BJ (cell line): ENCODE measurements at regions not wholly inside any gene's neighbourhood (a gene's known extent, or its start where the extent isn't known, plus 50 kb on each side); places are given as distances from the start of the nearest gene placed in this dataset.

ENCODE experiments used
- CTCF ChIA-PET: fragments of 350-600 bp; formaldehyde crosslinking; extraction: SDS; loops from one replicate; lab custom pipeline; 2021; ENCODE audit warnings: antibody characterized with exemption, inconsistent platforms; lab: Yijun Ruan, JAX
- POLR2A ChIA-PET: fragments of 300-600 bp; sonication (Branson Sonifier 250); formaldehyde crosslinking; extraction: SDS; loops from one replicate; lab custom pipeline; 2021; ENCODE audit warnings: antibody characterized with exemption; lab: Charles Lee
- DNase-seq: peaks from one replicate; pipeline ENCODE4 v3.0.0-alpha.2; 2011; ENCODE audit warnings: low read depth
- H3K27me3 ChIP-seq: 2 replicates; pipeline ENCODE4 v1.6.0; 2011; ENCODE audit warnings: low read length; ENCODE audit not compliant: control insufficient read depth, insufficient read depth
- H3K36me3 ChIP-seq: 2 replicates; pipeline ENCODE4 v1.5.1; 2011; ENCODE audit warnings: low read length; ENCODE audit not compliant: control insufficient read depth, insufficient read depth
- H3K4me3 ChIP-seq: 2 replicates; pipeline ENCODE4 v1.5.1; 2011; ENCODE audit warnings: low read depth, mild to moderate bottlenecking, control low read depth, low read length
- TF ChIP-seq, protein P1 (sequence below): IDR thresholded peaks from 2 replicates; pipeline ENCODE4 v1.5.1; 2011; ENCODE audit warnings: low read depth, mild to moderate bottlenecking, control low read depth, inconsistent platforms, low read length, moderate library complexity; ENCODE audit not compliant: insufficient read depth

DNA sequence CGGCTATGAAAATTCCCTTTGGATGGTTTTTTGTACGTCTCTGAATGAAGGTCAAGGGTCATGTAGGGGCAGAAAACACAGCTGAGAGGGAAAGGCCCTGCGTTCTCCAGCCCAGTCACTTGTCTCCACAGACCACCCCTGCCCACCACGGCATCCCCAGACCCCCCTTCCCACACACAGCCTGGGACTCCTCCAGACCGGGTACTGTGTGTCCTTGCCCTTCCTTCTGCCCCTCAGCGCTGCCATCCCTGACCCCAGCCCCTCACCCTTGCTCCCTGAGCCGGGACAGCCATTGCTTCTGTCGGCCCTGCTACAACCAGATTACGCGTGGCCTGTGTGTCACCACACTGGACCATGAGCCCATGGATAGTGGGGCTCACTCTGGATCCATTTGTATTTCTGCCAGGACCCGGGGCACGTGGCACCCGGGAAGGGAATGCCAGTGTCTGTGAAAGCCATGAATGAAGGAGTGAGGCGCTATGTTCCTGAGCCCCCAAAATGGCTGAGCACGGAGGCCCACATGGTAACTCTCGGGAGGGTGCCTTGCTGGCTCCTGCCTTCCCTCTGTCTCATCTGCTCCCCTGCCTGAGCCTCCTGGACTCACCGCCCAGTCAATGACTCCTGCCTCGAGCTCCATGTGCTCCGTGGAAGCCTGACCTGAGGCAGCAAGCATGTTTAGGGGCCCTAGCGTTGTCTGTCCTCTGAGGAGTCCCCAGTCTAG, 139.1 kb upstream of the FOXF1 start:
- TF ChIP-seq, protein P1, sequence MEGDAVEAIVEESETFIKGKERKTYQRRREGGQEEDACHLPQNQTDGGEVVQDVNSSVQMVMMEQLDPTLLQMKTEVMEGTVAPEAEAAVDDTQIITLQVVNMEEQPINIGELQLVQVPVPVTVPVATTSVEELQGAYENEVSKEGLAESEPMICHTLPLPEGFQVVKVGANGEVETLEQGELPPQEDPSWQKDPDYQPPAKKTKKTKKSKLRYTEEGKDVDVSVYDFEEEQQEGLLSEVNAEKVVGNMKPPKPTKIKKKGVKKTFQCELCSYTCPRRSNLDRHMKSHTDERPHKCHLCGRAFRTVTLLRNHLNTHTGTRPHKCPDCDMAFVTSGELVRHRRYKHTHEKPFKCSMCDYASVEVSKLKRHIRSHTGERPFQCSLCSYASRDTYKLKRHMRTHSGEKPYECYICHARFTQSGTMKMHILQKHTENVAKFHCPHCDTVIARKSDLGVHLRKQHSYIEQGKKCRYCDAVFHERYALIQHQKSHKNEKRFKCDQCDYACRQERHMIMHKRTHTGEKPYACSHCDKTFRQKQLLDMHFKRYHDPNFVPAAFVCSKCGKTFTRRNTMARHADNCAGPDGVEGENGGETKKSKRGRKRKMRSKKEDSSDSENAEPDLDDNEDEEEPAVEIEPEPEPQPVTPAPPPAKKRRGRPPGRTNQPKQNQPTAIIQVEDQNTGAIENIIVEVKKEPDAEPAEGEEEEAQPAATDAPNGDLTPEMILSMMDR: no peak
- POLR2A ChIA-PET: no interaction called here
- H3K27me3 ChIP-seq: no peaks in the 10 kb centered on the region
- H3K4me3 ChIP-seq: no peak overlapping the region
- no peaks in the 10 kb centered on the region for H3K36me3 ChIP-seq
- no peak for DNase-seq
- CTCF ChIA-PET: no interaction called here

DNA sequence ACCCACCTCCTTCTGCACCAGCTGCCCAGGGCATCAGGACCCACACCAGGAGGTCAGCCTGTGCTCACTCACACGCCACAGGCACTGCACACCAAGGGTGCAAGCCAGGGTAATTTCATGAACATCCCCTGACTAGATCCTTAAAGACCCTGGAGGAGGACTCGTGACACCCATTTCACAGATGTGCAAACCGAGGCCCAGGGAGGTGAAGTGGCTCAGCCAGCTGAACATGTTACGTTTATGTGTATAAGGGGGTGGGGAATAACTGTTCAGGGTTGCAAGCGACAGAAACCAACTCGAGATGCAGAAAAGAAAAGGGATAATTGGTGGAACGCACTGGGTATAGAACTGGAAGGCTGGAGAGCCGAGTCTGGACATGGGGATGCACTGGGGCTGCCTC, 138.1 kb upstream of the FOXF1 start:
- DNase-seq: no peak
- TF ChIP-seq, protein P1: no peak
- H3K27me3 ChIP-seq: no peaks in the 10 kb centered on the region
- POLR2A ChIA-PET: no interaction called here
- H3K4me3 ChIP-seq: no peak overlapping the region
- CTCF ChIA-PET: no interaction called here
- H3K36me3 ChIP-seq: no peaks in the 10 kb centered on the region

DNA sequence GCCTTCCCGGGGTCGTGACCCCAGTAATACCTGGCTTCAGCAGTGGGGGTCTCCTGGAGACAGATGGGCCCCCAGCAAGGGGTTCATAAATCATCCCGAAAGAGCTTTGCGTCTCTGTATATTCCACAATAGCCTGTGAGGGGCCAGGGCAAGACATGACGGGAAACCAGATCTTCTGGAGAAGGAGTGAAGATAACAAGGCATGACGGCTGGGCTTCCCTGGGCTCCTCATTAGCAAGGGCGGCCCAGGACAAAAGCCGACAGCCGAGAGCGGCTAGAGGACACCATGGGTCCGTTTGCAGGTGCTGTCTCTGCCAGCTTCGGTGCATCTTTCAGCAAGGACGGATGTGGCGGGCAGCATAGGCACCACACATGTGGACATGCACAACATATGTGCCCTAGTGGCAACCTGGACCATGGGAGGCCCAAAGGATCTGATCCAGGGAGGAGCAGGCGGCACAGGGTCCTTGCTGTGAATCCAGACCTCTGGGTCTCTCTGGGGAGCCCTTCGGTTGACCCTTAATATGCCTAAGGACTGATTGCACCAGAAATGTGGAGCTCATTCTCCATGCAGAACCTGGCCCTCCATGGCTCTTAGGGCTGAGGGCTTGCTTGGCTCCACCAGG, 136.9 kb upstream of the FOXF1 start:
- H3K4me3 ChIP-seq: no peak overlapping the region
- H3K27me3 ChIP-seq: no peaks in the 10 kb centered on the region
- no peak for DNase-seq
- POLR2A ChIA-PET: no interaction called here
- H3K36me3 ChIP-seq: no peaks in the 10 kb centered on the region
- CTCF ChIA-PET: interaction anchor here (1.6 kb wide), 1 partner anchor 9 kb away, joined by 3 read pairs; no protein-coding TSS in a partner anchor
- TF ChIP-seq, protein P1: no peak

DNA sequence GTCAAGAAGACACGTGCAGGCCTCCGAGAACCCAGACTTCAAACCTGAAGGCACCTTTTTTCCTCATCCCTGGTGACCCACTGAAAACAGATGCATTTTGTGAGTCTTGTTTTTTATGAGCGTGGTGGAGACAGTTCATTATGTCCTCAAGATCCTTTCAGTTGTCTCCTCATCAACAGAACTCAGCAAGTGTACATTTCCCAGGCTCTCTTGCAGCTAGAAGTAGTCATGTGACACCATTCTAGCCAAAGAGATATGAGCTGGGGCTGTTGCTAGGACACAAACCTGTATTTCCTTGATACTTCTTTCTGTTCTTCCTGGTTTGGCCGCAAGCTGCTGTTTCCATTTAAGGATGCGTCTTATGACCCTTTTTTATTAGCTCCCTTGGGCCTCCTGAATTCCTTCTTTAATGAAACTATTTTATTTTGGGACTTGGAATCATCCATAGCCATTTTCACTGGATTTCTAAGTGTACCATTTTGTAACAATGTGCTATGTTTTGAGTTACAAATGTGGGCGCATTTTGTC, 135.7 kb upstream of the FOXF1 start:
- H3K27me3 ChIP-seq: no peaks in the 10 kb centered on the region
- CTCF ChIA-PET: interaction anchor here (1.6 kb wide), 2 partner anchors 10 to 143 kb away, joined by 3 to 4 read pairs; no protein-coding TSS in a partner anchor
- H3K36me3 ChIP-seq: no peaks in the 10 kb centered on the region
- TF ChIP-seq, protein P1: no peak
- no peak overlapping the region for H3K4me3 ChIP-seq
- POLR2A ChIA-PET: no interaction called here
- DNase-seq: no peak

DNA sequence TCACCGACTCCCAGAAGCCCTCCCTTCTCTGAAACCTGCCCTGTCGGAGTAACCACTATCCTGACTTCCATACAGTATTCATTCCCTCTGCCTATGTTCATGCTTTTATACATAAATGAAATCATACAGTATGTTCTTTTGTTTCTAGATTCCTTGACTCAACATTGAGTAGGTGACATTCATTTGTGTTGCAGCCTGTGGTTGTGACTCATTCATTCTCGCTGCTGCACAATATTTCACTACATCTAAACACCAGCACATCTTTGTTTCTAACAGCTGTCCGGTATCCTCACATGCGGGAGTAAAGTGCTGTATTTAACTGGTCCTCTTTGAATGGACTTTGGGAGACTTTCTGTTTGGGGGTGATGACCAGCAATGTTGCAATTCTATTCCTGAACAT, 135.0 kb upstream of the FOXF1 start:
- DNase-seq: no peak
- TF ChIP-seq, protein P1: no peak
- POLR2A ChIA-PET: no interaction called here
- no peaks in the 10 kb centered on the region for H3K27me3 ChIP-seq
- no peaks in the 10 kb centered on the region for H3K36me3 ChIP-seq
- H3K4me3 ChIP-seq: no peak overlapping the region
- CTCF ChIA-PET: interaction anchor here (1.3 to 1.6 kb wide), 2 partner anchors 17 to 142 kb away, joined by 3 to 4 read pairs; no protein-coding TSS in a partner anchor
